Uterus (tissue), 3 donors: ENCODE measurements at regions not wholly inside any gene's neighbourhood (a gene's known extent, or its start where the extent isn't known, plus 50 kb on each side); places are given as distances from the start of the nearest gene placed in this dataset.

ENCODE experiments used
- DNase-seq, 2 donors: peaks; one replicate each; pipeline ENCODE4 v3.0.0-alpha.2; 2019 to 2020
- H3K27ac ChIP-seq, 2 donors: fragments of 200-600 bp; sonication (generic); 1 replicate in 1 of 2; 2 replicates in 1 of 2; pipeline ENCODE4 v1.5.1; 2016 to 2018
- H3K27me3 ChIP-seq, 2 donors: fragments of 200-600 bp; sonication (generic); one replicate each; pipeline ENCODE4 v1.5.1; 2018 to 2019; ENCODE audit warnings: control low read depth in 1 of 2
- H3K36me3 ChIP-seq, 2 donors: fragments of 200-600 bp; sonication (generic); one replicate each; pipeline ENCODE4 v1.5.1; 2019; ENCODE audit warnings: control low read depth in 1 of 2
- H3K4me1 ChIP-seq, 2 donors: fragments of 200-600 bp; sonication (generic); one replicate each; pipeline ENCODE4 v1.5.1; 2018 to 2019; ENCODE audit warnings: control low read depth in 1 of 2
- H3K4me3 ChIP-seq, 2 donors: fragments of 200-600 bp; sonication (generic); 1 replicate in 1 of 2; 2 replicates in 1 of 2; pipeline ENCODE4 v1.5.1; 2018 to 2019; ENCODE audit warnings: mild to moderate bottlenecking in 1 of 2
- H3K9me3 ChIP-seq, 2 donors: fragments of 200-600 bp; sonication (generic); one replicate each; pipeline ENCODE4 v1.5.1; 2019; ENCODE audit warnings: control low read depth in 1 of 2
- CTCF ChIP-seq, 4 experiments: fragments of 200-600 bp in 2 of 4; fragments of 450-650 bp in 2 of 4; sonication (generic) in 2 of 4; IDR thresholded peaks; one replicate each; pipeline ENCODE4 v1.5.1; 2016 to 2019; ENCODE audit warnings: antibody characterized with exemption in 4 of 4, mild to moderate bottlenecking in 2 of 4, moderate library complexity in 1 of 4
- POLR2A ChIP-seq, 2 donors: fragments of 450-650 bp; IDR thresholded peaks; one replicate each; pipeline ENCODE4 v1.6.1; 2016; ENCODE audit warnings: antibody characterized with exemption in 2 of 2, mild to moderate bottlenecking in 1 of 2, moderate library complexity in 1 of 2
- intact Hi-C: fragments of 100-400 bp; cut with DNase I; formaldehyde crosslinking; loops from one replicate; pipeline ENCODE4 v1.15.1; 2023; ENCODE audit warnings: low total_unique reads
- donor health status: DM: yes; HTN: yes; CAD: no.

GRCh38 chr9:107603281-107603680 lies 113.7 kb upstream of the KLF4 start:
- TF ChIP-seq POLR2A (IDR thresholded peaks at IDR 0.05) (no peak), CTCF (IDR thresholded peaks at IDR 0.05) (no peak)
- Histone ChIP-seq H3K27ac (no peak overlapping the region), H3K4me3 (no peak overlapping the region), H3K27me3 (no peaks in the 10 kb centered on the region), H3K36me3 (no peaks in the 10 kb centered on the region), H3K4me1 (peaks cover 0 to 6% of the 10 kb centered on the region in 2 donors), H3K9me3 (no peaks in the 10 kb centered on the region)
- no peak for DNase-seq
- intact Hi-C loops = no loop called here

- TF ChIP-seq POLR2A (IDR thresholded peaks at IDR 0.05) (no peak), CTCF (IDR thresholded peaks at IDR 0.05) (no peak)
- intact Hi-C loops = no loop called here
- no peaks in the 10 kb centered on the region for H3K27me3 ChIP-seq
- peaks cover 0 to 6% of the 10 kb centered on the region in 2 donors for H3K4me1 ChIP-seq
- H3K4me3 ChIP-seq = no peak overlapping the region
- H3K9me3 ChIP-seq = no peaks in the 10 kb centered on the region
- peak overlapping the region; percentile 57 to 78 for H3K27ac ChIP-seq
- DNase-seq = peak; percentile 65 to 76
- no peaks in the 10 kb centered on the region for H3K36me3 ChIP-seq
Observed at GRCh38 chr9:107600060-107600573, 110.5 kb upstream of the KLF4 start.

GRCh38 chr9:107597743-107598217 lies 108.2 kb upstream of the KLF4 start:
- Histone ChIP-seq H3K4me1 (peaks cover 0 to 6% of the 10 kb centered on the region in 2 donors), H3K27me3 (no peaks in the 10 kb centered on the region), H3K36me3 (no peaks in the 10 kb centered on the region), H3K9me3 (no peaks in the 10 kb centered on the region), H3K4me3 (no peak overlapping the region), H3K27ac (no peak overlapping the region)
- TF ChIP-seq POLR2A (IDR thresholded peaks at IDR 0.05) (no peak), CTCF (IDR thresholded peaks at IDR 0.05) (no peak)
- intact Hi-C loops = no loop called here
- no peak for DNase-seq

GRCh38 chr9:107594908-107595530 lies 105.5 kb upstream of the KLF4 start:
- no peak overlapping the region for H3K4me3 ChIP-seq
- peaks cover 0 to 6% of the 10 kb centered on the region in 2 donors for H3K4me1 ChIP-seq
- intact Hi-C loops = no loop called here
- no peak overlapping the region for H3K27ac ChIP-seq
- no peaks in the 10 kb centered on the region for H3K36me3 ChIP-seq
- no peaks in the 10 kb centered on the region for H3K9me3 ChIP-seq
- TF ChIP-seq POLR2A (IDR thresholded peaks at IDR 0.05) = no peak
- no peak for TF ChIP-seq CTCF (IDR thresholded peaks at IDR 0.05)
- DNase-seq = no peak
- no peaks in the 10 kb centered on the region for H3K27me3 ChIP-seq

- H3K9me3 ChIP-seq = no peaks in the 10 kb centered on the region
- no peaks in the 10 kb centered on the region for H3K4me1 ChIP-seq
- no peaks in the 10 kb centered on the region for H3K27me3 ChIP-seq
- no peak for TF ChIP-seq POLR2A (IDR thresholded peaks at IDR 0.05)
- TF ChIP-seq CTCF (IDR thresholded peaks at IDR 0.05) = no peak
- no peak overlapping the region for H3K4me3 ChIP-seq
- intact Hi-C loops = no loop called here
- H3K27ac ChIP-seq = no peak overlapping the region
- DNase-seq = no peak
- H3K36me3 ChIP-seq = no peaks in the 10 kb centered on the region
Observed at GRCh38 chr9:107593224-107593870, 103.8 kb upstream of the KLF4 start.
